GM12875 (cell line): ENCODE measurements at regions not wholly inside any gene's neighbourhood (a gene's known extent, or its start where the extent isn't known, plus 50 kb on each side); places are given as distances from the start of the nearest gene placed in this dataset.

Source experiments
- H3K4me3 ChIP-seq: one replicate; pipeline ENCODE4 v1.5.1; 2011; ENCODE audit warnings: low read depth, low read length, control low read depth
- CTCF ChIP-seq: IDR thresholded peaks from 2 replicates; pipeline ENCODE4 v1.5.1; 2011; ENCODE audit warnings: low read depth, mild to moderate bottlenecking, control low read depth, inconsistent platforms, low read length, moderate library complexity, borderline replicate concordance; ENCODE audit not compliant: insufficient read depth

DNA sequence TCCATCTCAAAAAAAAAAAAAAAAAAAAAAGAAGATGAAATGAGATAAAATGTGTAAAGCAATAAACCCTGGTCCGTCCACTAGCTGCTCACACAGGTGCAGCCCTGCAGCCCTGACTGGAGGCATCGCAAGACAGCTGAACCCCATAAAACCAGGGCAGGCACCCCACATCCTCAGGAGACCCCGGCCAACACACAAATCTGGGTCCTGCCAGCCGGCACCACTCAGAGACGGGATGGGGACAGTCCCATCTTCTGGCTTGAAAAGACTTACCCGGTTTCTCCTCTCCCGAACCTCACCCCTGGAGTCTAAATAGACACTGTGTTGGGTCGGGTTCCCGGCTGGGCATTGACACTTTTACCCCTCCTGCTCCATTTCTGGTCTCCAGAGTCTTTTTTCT, 52.7 kb upstream of the TNRC6C start:
- no peak for TF ChIP-seq CTCF
- H3K4me3 ChIP-seq = no peak overlapping the region

DNA sequence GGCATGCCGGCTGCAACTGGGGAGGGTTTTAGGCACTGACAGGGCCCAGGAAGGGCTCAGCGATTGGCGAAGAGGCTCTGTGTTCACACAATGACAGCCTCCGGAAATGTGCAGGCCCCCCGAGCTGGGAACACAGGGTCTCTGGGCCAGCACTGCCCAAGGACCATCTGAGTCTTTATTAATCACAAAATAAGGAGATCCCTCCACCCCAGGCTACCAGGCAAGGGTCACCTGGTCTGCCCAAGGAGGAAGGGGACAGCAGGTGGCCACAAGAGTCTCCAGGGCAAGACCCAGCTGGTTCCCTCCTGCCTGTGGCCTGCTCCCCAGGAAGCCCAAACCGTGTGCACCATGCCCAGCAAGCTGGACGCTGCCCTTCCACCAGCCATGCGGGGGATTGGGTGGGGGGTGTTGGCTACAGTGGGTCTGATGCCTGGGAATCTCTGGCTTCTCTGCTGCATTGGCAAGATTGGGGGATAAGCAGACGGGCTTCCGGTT, 52.1 kb upstream of the TNRC6C start:
- TF ChIP-seq CTCF = no peak
- H3K4me3 ChIP-seq = no peak overlapping the region

GRCh38 chr17:77907497-77908461, 50.7 kb upstream of the TNRC6C start:
- no peak overlapping the region for H3K4me3 ChIP-seq
- TF ChIP-seq CTCF = no peak

- TF ChIP-seq CTCF = no peak
Observed at GRCh38 chr17:77908501-77908900, 50.0 kb upstream of the TNRC6C start.

More at GRCh38 chr17:77908501-77908900, 50.0 kb upstream of the TNRC6C start:
- H3K4me3 ChIP-seq = no peak overlapping the region
